ENCODE measurements at regions not wholly inside any gene's neighbourhood (a gene's known extent, or its start where the extent isn't known, plus 50 kb on each side); places are given as distances from the start of the nearest gene placed in this dataset.

DNA sequence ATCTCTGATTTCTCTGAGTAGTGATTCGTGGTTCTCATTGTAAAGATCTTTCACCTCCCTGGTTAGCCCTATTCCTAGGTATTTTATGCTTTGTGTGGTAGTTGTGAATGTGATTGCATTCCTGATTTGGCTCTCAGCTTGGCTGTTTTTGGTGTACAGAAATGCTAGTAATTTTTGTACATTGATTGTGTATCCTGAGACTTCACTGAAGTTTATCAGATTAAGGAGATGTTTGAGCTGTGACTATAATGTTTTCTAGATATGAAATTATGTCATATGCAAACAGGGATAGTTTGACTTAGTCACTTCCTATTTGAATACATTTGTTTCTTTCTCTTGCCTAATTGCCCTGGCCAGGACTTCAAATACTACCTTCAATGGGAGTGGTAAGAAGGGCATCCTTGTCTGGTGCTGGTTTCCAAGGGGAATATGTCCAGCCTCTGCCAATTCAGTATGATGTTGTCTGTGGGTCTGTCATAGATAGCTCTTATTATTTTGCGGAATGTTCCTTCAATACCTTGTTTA is 251.9 kb upstream of the ZNF804A start:
- TF ChIP-seq, protein P1, sequence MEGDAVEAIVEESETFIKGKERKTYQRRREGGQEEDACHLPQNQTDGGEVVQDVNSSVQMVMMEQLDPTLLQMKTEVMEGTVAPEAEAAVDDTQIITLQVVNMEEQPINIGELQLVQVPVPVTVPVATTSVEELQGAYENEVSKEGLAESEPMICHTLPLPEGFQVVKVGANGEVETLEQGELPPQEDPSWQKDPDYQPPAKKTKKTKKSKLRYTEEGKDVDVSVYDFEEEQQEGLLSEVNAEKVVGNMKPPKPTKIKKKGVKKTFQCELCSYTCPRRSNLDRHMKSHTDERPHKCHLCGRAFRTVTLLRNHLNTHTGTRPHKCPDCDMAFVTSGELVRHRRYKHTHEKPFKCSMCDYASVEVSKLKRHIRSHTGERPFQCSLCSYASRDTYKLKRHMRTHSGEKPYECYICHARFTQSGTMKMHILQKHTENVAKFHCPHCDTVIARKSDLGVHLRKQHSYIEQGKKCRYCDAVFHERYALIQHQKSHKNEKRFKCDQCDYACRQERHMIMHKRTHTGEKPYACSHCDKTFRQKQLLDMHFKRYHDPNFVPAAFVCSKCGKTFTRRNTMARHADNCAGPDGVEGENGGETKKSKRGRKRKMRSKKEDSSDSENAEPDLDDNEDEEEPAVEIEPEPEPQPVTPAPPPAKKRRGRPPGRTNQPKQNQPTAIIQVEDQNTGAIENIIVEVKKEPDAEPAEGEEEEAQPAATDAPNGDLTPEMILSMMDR (IDR thresholded peaks at IDR 0.05) = no peak
- TF ChIP-seq POLR2AphosphoS5 (IDR thresholded peaks at IDR 0.05; ENCODE audit: low read depth, low read length) (no peak), JUND (IDR thresholded peaks at IDR 0.05) (no peak), ELF1 (IDR thresholded peaks at IDR 0.05) (no peak), TAF1 (IDR thresholded peaks at IDR 0.05; ENCODE audit: borderline replicate concordance, low read depth, low read length) (no peak), YY1 (IDR thresholded peaks at IDR 0.05; ENCODE audit: low read depth) (no peak), SIN3A (IDR thresholded peaks at IDR 0.05; ENCODE audit: borderline replicate concordance, low read depth, low read length) (no peak), NRF1 (IDR thresholded peaks at IDR 0.05; ENCODE audit: low read depth, low read length) (no peak), EP300 (IDR thresholded peaks at IDR 0.05; ENCODE audit: borderline replicate concordance in 1 of 2, low read depth in 1 of 2, low read length in 1 of 2) (no peak)

All from SK-N-SH (cell line).